ENCODE measurements at regions not wholly inside any gene's neighbourhood (a gene's known extent, or its start where the extent isn't known, plus 50 kb on each side); places are given as distances from the start of the nearest gene placed in this dataset.

DNA sequence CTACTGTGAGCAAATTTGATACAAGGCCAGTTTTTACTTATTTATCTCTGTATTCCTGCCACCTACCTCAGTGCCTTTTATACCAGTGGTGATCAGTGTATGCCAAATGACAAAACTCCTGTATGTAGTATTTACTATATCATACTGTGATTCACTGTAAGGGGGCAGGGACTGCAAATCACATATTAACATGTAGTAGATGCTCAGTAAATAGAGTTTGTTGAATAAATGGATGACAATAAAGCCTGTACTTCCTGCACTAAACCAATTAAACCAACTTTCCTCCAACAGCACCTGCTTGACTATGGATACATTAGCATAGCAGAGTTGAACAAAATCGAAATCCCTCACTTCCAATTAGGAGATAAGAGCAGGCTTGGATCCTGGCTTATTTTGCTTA lies 73.3 kb upstream of the C1orf87 start:
- Histone ChIP-seq H3K36me3 (no peaks in the 10 kb centered on the region), H3K9me3 (no peaks in the 10 kb centered on the region), H3K4me1 (peaks cover 0 to 9% (median 0%) of the 10 kb centered on the region in 3 donors), H3K4me3 (no peak overlapping the region), H3K27ac (no peak overlapping the region), H3K27me3 (no peaks in the 10 kb centered on the region)
- DNase-seq (no peak), ATAC-seq (no peak), FAIRE-seq (no peak)
- 57 to 66% methylated on average over 1 of the region's 1 CpG for WGBS, 2 donors
- TF ChIP-seq, protein P1, sequence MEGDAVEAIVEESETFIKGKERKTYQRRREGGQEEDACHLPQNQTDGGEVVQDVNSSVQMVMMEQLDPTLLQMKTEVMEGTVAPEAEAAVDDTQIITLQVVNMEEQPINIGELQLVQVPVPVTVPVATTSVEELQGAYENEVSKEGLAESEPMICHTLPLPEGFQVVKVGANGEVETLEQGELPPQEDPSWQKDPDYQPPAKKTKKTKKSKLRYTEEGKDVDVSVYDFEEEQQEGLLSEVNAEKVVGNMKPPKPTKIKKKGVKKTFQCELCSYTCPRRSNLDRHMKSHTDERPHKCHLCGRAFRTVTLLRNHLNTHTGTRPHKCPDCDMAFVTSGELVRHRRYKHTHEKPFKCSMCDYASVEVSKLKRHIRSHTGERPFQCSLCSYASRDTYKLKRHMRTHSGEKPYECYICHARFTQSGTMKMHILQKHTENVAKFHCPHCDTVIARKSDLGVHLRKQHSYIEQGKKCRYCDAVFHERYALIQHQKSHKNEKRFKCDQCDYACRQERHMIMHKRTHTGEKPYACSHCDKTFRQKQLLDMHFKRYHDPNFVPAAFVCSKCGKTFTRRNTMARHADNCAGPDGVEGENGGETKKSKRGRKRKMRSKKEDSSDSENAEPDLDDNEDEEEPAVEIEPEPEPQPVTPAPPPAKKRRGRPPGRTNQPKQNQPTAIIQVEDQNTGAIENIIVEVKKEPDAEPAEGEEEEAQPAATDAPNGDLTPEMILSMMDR (IDR thresholded peaks at IDR 0.05): no peak
- intact Hi-C loops (cut with DNase I): no loop called here

DNA sequence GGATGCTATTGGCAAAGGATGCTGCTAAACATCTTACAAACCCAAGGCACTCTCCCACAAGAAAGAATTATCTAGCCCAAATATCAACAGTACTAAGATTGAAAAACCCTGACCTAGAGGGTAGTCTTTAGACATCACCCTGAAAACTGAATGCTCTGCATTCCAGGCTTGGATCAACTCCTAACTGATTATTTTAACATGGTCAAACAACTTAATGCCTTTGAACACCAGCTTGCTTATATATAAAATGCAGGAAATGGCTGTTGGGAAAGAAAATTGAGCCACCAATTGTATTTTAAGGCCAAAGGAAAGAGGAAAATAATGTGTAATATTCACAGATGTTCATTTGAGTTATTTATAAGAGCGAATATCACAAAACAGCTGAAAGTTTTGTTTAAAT lies 72.2 kb upstream of the C1orf87 start:
- Histone ChIP-seq H3K9me3 (no peaks in the 10 kb centered on the region), H3K4me1 (peaks cover 0 to 9% (median 0%) of the 10 kb centered on the region in 3 donors), H3K27me3 (no peaks in the 10 kb centered on the region), H3K4me3 (no peak overlapping the region), H3K27ac (no peak overlapping the region), H3K36me3 (no peaks in the 10 kb centered on the region)
- WGBS, 2 donors: 83 to 84% methylated on average over 1 of the region's 1 CpG
- intact Hi-C loops (cut with DNase I): no loop called here
- DNase-seq (no peak), ATAC-seq (no peak), FAIRE-seq (no peak)
- TF ChIP-seq, protein P1 (IDR thresholded peaks at IDR 0.05): no peak

DNA sequence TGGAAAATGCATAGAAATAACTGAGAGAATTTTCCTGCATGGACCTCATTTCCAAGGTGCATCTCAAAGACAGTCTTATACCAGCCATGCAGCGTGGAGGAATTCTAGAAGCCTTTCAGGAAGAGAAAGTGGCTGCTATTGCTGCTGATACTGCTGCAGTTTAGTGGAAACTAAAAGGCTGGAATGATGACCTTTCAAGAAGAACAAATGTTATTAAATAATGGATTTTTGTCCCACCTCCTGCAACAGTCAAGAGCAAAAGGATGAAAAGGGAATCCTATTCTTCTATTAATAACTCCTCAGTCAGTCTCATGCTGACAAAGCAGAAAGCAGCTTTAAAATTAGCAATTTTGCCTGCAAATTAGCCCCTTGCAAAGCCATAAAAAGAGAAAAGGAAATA lies 68.2 kb upstream of the C1orf87 start:
- Histone ChIP-seq H3K27me3 (peaks cover 0 to 4% (median 0%) of the 10 kb centered on the region in 4 donors), H3K36me3 (no peaks in the 10 kb centered on the region), H3K4me3 (no peak overlapping the region), H3K27ac (no peak overlapping the region), H3K9me3 (no peaks in the 10 kb centered on the region), H3K4me1 (no peaks in the 10 kb centered on the region)
- 91 to 100% methylated on average over 1 of the region's 1 CpG for WGBS, 2 donors
- intact Hi-C loops (cut with DNase I): no loop called here
- no peak for DNase-seq
- FAIRE-seq: no peak
- ATAC-seq: no peak
- TF ChIP-seq, protein P1 (IDR thresholded peaks at IDR 0.05): no peak

DNA sequence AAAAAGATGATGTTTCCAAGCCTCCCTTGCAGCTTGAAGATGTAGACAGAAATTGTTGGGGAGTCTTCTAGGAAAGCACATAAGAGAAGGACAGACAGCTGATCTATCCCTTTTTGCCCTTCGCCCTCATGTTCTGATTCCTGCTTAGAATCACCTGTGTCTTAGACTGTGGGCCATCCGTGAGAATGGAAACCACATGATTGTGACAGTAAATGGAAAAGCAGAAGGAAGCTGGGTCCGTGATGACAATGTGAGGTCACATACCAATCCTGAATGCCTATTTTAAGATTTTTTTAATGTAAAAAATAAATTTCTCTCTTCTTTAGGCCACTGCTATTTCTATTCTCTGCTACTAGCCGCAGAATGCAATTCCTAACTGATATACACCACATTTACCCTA lies 67.7 kb upstream of the C1orf87 start:
- Histone ChIP-seq H3K27ac (no peak overlapping the region), H3K36me3 (no peaks in the 10 kb centered on the region), H3K9me3 (no peaks in the 10 kb centered on the region), H3K27me3 (peaks cover 0 to 4% (median 0%) of the 10 kb centered on the region in 4 donors), H3K4me1 (no peaks in the 10 kb centered on the region), H3K4me3 (no peak overlapping the region)
- FAIRE-seq (no peak), ATAC-seq (no peak), DNase-seq (no peak)
- WGBS, 2 donors: 87 to 92% methylated on average over 4 of the region's 4 CpGs
- TF ChIP-seq, protein P1 (IDR thresholded peaks at IDR 0.05): no peak
- intact Hi-C loops (cut with DNase I): no loop called here

DNA sequence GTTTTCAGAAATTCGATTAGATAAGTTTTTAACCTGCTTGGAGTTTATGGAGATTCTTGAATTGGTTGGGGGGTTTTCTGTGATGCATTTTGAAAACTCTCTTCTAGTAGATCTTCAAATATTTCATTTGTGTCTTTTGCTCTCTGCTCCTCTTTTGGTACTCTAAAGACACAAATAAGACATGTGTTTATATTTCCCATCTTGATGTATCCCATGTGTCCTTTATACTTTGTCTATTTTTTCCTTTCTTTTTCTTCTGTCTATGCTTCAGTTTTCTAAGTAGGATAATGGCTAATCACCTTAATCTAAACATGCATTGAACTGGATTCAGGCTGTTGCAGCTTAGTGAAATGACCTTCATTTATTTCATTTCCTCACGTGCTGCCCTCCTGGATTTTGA lies 63.8 kb upstream of the C1orf87 start:
- FAIRE-seq (no peak), ATAC-seq (no peak)
- WGBS, 2 donors: 28 to 36% methylated on average over 2 of the region's 2 CpGs

More for the DNA sequence above, 63.8 kb upstream of the C1orf87 start:
- H3K4me3 ChIP-seq: no peak overlapping the region
- TF ChIP-seq, protein P1 (IDR thresholded peaks at IDR 0.05): no peak
- intact Hi-C loops (cut with DNase I): no loop called here
- H3K4me1 ChIP-seq: peaks cover 0 to 6% (median 0%) of the 10 kb centered on the region in 3 donors
- peaks cover 0 to 4% (median 0%) of the 10 kb centered on the region in 4 donors for H3K27me3 ChIP-seq
- H3K27ac ChIP-seq: no peak overlapping the region
- no peaks in the 10 kb centered on the region for H3K36me3 ChIP-seq
- no peaks in the 10 kb centered on the region for H3K9me3 ChIP-seq
- no peak for DNase-seq
